ENCODE measurements at regions not wholly inside any gene's neighbourhood (a gene's known extent, or its start where the extent isn't known, plus 50 kb on each side); places are given as distances from the start of the nearest gene placed in this dataset.
A peak's percentile ranks its signal among the peaks of the same experiment; 100 is the strongest.

- Histone ChIP-seq H3K9me3 (ENCODE audit: control insufficient read depth, insufficient read depth, low read length) (no peaks in the 10 kb centered on the region), H4K91ac (ENCODE audit: insufficient read depth, low read depth, low read length) (no peak overlapping the region), H3K36me3 (ENCODE audit: control insufficient read depth, insufficient read depth, low read length) (no peaks in the 10 kb centered on the region), H4K20me1 (ENCODE audit: insufficient read depth, low read length) (no peaks in the 10 kb centered on the region), H4K8ac (ENCODE audit: low read depth in 2 of 2, low read length in 2 of 2) (no peak overlapping the region), H3K14ac (replicated peaks; ENCODE audit: low read depth, low read length) (no peak overlapping the region), H3K27me3 (ENCODE audit: control insufficient read depth, insufficient read depth, low read length) (no peaks in the 10 kb centered on the region), H2AK9ac (replicated peaks; ENCODE audit: low read depth, low read length, poor library complexity) (no peak overlapping the region), H3K4me1 (ENCODE audit: control insufficient read depth, insufficient read depth, low read length) (no peaks in the 10 kb centered on the region), H3K23ac (ENCODE audit: low read depth, low read length) (no peak overlapping the region), H3K9me1 (ENCODE audit: insufficient read depth, low read length) (no peaks in the 10 kb centered on the region), H3K4me3 (ENCODE audit: insufficient read depth, low read depth, low read length) (no peak overlapping the region), H2AK5ac (ENCODE audit: low read depth, low read length) (no peak overlapping the region), H3K4ac (ENCODE audit: low read depth, low read length) (no peak overlapping the region), H3K9ac (ENCODE audit: low read depth, low read length) (no peak overlapping the region), H2BK120ac (ENCODE audit: low read depth, low read length) (no peak overlapping the region), H2AFZ (replicated peaks; ENCODE audit: low read length, poor library complexity) (no peak overlapping the region), H3K56ac (ENCODE audit: extremely low read depth, insufficient read depth, low read length) (no peak overlapping the region), H3K79me1 (ENCODE audit: low read depth in 1 of 2, low read length in 2 of 2) (no peaks in the 10 kb centered on the region), H2BK5ac (ENCODE audit: low read depth, low read length, poor library complexity, severe bottlenecking) (no peak overlapping the region), H3K4me2 (ENCODE audit: low read depth, low read length) (no peak overlapping the region), H3K27ac (ENCODE audit: insufficient read depth, low read length) (no peak overlapping the region), H2BK20ac (ENCODE audit: low read depth, low read length) (no peak overlapping the region), H2BK15ac (ENCODE audit: low read depth, low read length) (no peak overlapping the region), H3K18ac (ENCODE audit: low read depth, low read length) (no peak overlapping the region), H4K5ac (ENCODE audit: low read depth, low read length) (no peak overlapping the region)
- ATAC-seq (ENCODE audit: low read depth) (no peak), DNase-seq (peak; percentile 40)
- in situ Hi-C loops (cut with MboI; ENCODE audit: low sequenced_read_pairs) = no loop called here
- POLR2A ChIA-PET (ENCODE audit: unreplicated experiment) = no interaction called here
- CTCF ChIA-PET = no interaction called here
- TF ChIP-seq POLR2A (IDR thresholded peaks at IDR 0.05; ENCODE audit: low read depth, low read length) (no peak), RFX5 (IDR thresholded peaks at IDR 0.05; ENCODE audit: low read depth, low read length) (no peak), MAFK (IDR thresholded peaks at IDR 0.05; ENCODE audit: low read depth, low read length) (no peak), USF2 (IDR thresholded peaks at IDR 0.05; ENCODE audit: low read depth, low read length) (no peak), MXI1 (IDR thresholded peaks at IDR 0.05; ENCODE audit: borderline replicate concordance, low read depth, low read length) (no peak), NFE2L2 (IDR thresholded peaks at IDR 0.05; ENCODE audit: low read depth, low read length) (no peak), ELK1 (IDR thresholded peaks at IDR 0.05; ENCODE audit: borderline replicate concordance, low read depth, low read length) (no peak)
- TF ChIP-seq, protein P1, sequence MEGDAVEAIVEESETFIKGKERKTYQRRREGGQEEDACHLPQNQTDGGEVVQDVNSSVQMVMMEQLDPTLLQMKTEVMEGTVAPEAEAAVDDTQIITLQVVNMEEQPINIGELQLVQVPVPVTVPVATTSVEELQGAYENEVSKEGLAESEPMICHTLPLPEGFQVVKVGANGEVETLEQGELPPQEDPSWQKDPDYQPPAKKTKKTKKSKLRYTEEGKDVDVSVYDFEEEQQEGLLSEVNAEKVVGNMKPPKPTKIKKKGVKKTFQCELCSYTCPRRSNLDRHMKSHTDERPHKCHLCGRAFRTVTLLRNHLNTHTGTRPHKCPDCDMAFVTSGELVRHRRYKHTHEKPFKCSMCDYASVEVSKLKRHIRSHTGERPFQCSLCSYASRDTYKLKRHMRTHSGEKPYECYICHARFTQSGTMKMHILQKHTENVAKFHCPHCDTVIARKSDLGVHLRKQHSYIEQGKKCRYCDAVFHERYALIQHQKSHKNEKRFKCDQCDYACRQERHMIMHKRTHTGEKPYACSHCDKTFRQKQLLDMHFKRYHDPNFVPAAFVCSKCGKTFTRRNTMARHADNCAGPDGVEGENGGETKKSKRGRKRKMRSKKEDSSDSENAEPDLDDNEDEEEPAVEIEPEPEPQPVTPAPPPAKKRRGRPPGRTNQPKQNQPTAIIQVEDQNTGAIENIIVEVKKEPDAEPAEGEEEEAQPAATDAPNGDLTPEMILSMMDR (conservative IDR thresholded peaks at IDR 0.05; ENCODE audit: low read depth, low read length) = no peak
- dilution Hi-C loops (cut with HindIII; ENCODE audit: low sequenced_read_pairs, unreplicated experiment) = no loop called here
- no CpG with 5 or more reads among the region's 4 CpGs for WGBS, 2 experiments (ENCODE audit: extremely low coverage in 2 of 2, insufficient read length in 1 of 2)
- no TSS peak for BruUV-seq (replicated peaks)
- intact Hi-C loops (cut with micrococcal nuclease) = no loop called here
Measured at GRCh38 chr1:65503427-65503826, 83.0 kb downstream of the LEPR start.
